NCI-H1092 (cell line): ENCODE measurements at regions not wholly inside any gene's neighbourhood (a gene's known extent, or its start where the extent isn't known, plus 50 kb on each side); places are given as distances from the start of the nearest gene placed in this dataset.
"Not testable (repeated sequence)": the region's sequence is repeated elsewhere in the genome, so short reads cannot be mapped to it uniquely, and the experiment has no call there.

ENCODE experiments used
- DNase-seq: peaks from one replicate; lab custom pipeline; 2025; lab: John Stamatoyannopoulos, UW

- no peak for DNase-seq
Measured at GRCh38 chr3:95167748-95168147, 1104.9 kb downstream of the NSUN3 start.

GRCh38 chr3:95168526-95168925 is 1105.7 kb downstream of the NSUN3 start:
- DNase-seq: no peak

- no peak for DNase-seq
Measured at GRCh38 chr3:95172164-95172943, 1109.5 kb downstream of the NSUN3 start.

GRCh38 chr3:95177096-95177495 is 1114.2 kb downstream of the NSUN3 start:
- DNase-seq: no peak

- no peak for DNase-seq
Measured at GRCh38 chr3:95184038-95184437, 1121.2 kb downstream of the NSUN3 start.

- no peak for DNase-seq
Measured at GRCh38 chr3:95189348-95189747, 1126.5 kb downstream of the NSUN3 start.

- no peak for DNase-seq
Measured at GRCh38 chr3:95197661-95198060, 1134.8 kb downstream of the NSUN3 start.

GRCh38 chr3:95200384-95200783 is 1137.5 kb downstream of the NSUN3 start:
- DNase-seq: no peak

GRCh38 chr3:95210878-95211277 is 1148.0 kb downstream of the NSUN3 start:
- no peak for DNase-seq

GRCh38 chr3:95212117-95212516 is 1149.3 kb downstream of the NSUN3 start:
- DNase-seq: no peak

- DNase-seq: no peak
Measured at GRCh38 chr3:95215437-95215957, 1152.6 kb downstream of the NSUN3 start.

- DNase-seq: no peak
Measured at GRCh38 chr3:95217661-95218060, 1154.8 kb downstream of the NSUN3 start.

GRCh38 chr3:95218484-95218883 is 1155.6 kb downstream of the NSUN3 start:
- DNase-seq: no peak

GRCh38 chr3:95226437-95226836 is 1163.6 kb downstream of the NSUN3 start:
- no peak for DNase-seq

GRCh38 chr3:95227092-95227491 is 1164.2 kb downstream of the NSUN3 start:
- DNase-seq: no peak

GRCh38 chr3:95228416-95228815 is 1165.6 kb downstream of the NSUN3 start:
- DNase-seq: no peak

GRCh38 chr3:95235916-95236315 is 1173.1 kb downstream of the NSUN3 start:
- no peak for DNase-seq

- no peak for DNase-seq
Measured at GRCh38 chr3:95237783-95238182, 1174.9 kb downstream of the NSUN3 start.

GRCh38 chr3:95240395-95240794 is 1177.5 kb downstream of the NSUN3 start:
- DNase-seq: no peak

GRCh38 chr3:95241256-95241655 is 1178.4 kb downstream of the NSUN3 start:
- DNase-seq: not testable (repeated sequence)

- no peak for DNase-seq
Measured at GRCh38 chr3:95246413-95246812, 1183.6 kb downstream of the NSUN3 start.

GRCh38 chr3:95254061-95254460 is 1191.2 kb downstream of the NSUN3 start:
- DNase-seq: no peak

GRCh38 chr3:95254758-95255157 is 1191.9 kb downstream of the NSUN3 start:
- no peak for DNase-seq

GRCh38 chr3:95265129-95265528 is 1202.3 kb downstream of the NSUN3 start:
- DNase-seq: no peak
